H1 (cell line): ENCODE measurements at regions not wholly inside any gene's neighbourhood (a gene's known extent, or its start where the extent isn't known, plus 50 kb on each side); places are given as distances from the start of the nearest gene placed in this dataset.

Experiments
- CREB1 ChIP-seq: IDR thresholded peaks from 2 replicates; pipeline ENCODE4 v1.6.1; 2012; ENCODE audit warnings: inconsistent platforms
- CTCF ChIP-seq, 3 experiments: IDR thresholded peaks; 1 replicate in 2 of 3; 2 replicates in 1 of 3; pipeline versions ENCODE4 v1.5.1 to v1.6.1; 2011; ENCODE audit warnings: low read length in 3 of 3, mild to moderate bottlenecking in 3 of 3, inconsistent platforms in 2 of 3, low read depth in 1 of 3, moderate library complexity in 1 of 3; ENCODE audit not compliant: insufficient read depth in 1 of 3; ENCODE audit errors: control extremely low read depth in 1 of 3
- POLR2A ChIP-seq, 2 experiments: IDR thresholded peaks; 1 replicate in 1 of 2; 2 replicates in 1 of 2; pipeline ENCODE4 v1.6.1; 2011; ENCODE audit warnings: low read depth in 2 of 2, low read length in 2 of 2, mild to moderate bottlenecking in 2 of 2; ENCODE audit errors: control extremely low read depth in 1 of 2
- SP4 ChIP-seq: IDR thresholded peaks from 2 replicates; pipeline ENCODE4 v1.6.1; 2012; ENCODE audit warnings: low read length, inconsistent platforms
- USF2 ChIP-seq: IDR thresholded peaks from 2 replicates; pipeline ENCODE4 v1.6.1; 2011; ENCODE audit warnings: low read length, improper control_type of control experiment

- TF ChIP-seq USF2 (no peak), POLR2A (IDR thresholded peaks at IDR 0.05; ENCODE audit: control extremely low read depth in 1 of 2, low read depth in 2 of 2, low read length in 2 of 2) (no peak), CTCF (IDR thresholded peaks at IDR 0.05; ENCODE audit: control extremely low read depth in 1 of 3, insufficient read depth in 1 of 3, low read depth in 1 of 3, low read length in 3 of 3) (no peak), CREB1 (no peak), SP4 (no peak)
Observed at GRCh38 chr3:135867911-135868310, 97.6 kb upstream of the PPP2R3A start.
